ENCODE measurements at regions not wholly inside any gene's neighbourhood (a gene's known extent, or its start where the extent isn't known, plus 50 kb on each side); places are given as distances from the start of the nearest gene placed in this dataset.

DNA sequence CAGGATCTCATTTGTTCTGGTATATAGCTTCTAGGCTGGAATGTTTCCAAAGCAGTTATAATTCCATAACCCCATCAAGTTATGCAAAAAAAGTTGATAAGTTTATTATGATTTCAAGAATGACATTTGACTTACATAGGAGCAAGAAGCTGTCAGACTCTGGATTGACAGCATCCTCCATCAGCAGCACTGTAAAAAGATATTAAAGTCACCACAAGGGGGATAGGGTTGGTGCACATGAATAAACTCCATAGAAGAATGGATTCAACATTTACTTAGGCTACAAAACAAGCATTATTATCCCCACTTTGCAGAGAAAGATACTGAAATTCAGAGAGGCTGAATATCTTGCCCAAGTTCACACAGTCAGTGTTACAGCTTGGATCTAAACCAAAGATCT lies 208.9 kb upstream of the SLC30A5 start:
- Histone ChIP-seq H3K4me1 (ENCODE audit: control insufficient read depth in 1 of 2, insufficient read depth in 2 of 2, low read length in 2 of 2) (no peaks in the 10 kb centered on the region), H3K9me3 (ENCODE audit: control insufficient read depth in 1 of 2, low read length in 2 of 2) (no peaks in the 10 kb centered on the region), H3K27ac (ENCODE audit: low read depth, low read length) (no peak overlapping the region), H3K36me3 (ENCODE audit: control insufficient read depth in 1 of 2, insufficient read depth in 2 of 2, low read length in 2 of 2) (no peaks in the 10 kb centered on the region), H3K9ac (ENCODE audit: low read depth in 1 of 2, low read length in 2 of 2) (no peak overlapping the region), H3K4me3 (ENCODE audit: low read depth in 1 of 2, low read length in 2 of 2) (no peak overlapping the region), H3K27me3 (ENCODE audit: control insufficient read depth in 1 of 2, insufficient read depth in 2 of 2, low read length in 2 of 2) (no peaks in the 10 kb centered on the region)

DNA sequence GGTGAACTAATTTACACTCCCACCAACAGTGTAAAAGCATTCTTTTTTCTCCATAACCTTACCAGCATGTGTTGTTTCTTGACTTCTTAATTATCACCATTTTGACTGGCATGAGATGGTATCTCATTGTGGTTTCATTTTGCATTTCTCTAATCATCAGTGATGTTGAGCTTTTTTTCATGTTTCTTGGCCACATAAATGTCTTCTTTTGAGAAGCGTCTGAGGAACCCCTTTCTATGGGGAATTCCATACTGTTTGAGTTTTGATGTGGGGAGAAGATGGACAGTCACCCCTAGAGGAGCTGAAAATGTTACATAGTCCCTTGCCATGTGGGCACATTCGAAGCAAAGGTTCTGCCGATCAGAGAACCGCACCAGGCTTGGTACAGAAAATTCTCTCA lies 207.0 kb upstream of the SLC30A5 start:
- Histone ChIP-seq H3K9me3 (ENCODE audit: control insufficient read depth in 1 of 2, low read length in 2 of 2) (no peaks in the 10 kb centered on the region), H3K36me3 (ENCODE audit: control insufficient read depth in 1 of 2, insufficient read depth in 2 of 2, low read length in 2 of 2) (no peaks in the 10 kb centered on the region), H3K4me1 (ENCODE audit: control insufficient read depth in 1 of 2, insufficient read depth in 2 of 2, low read length in 2 of 2) (no peaks in the 10 kb centered on the region), H3K27me3 (ENCODE audit: control insufficient read depth in 1 of 2, insufficient read depth in 2 of 2, low read length in 2 of 2) (no peaks in the 10 kb centered on the region), H3K27ac (ENCODE audit: low read depth, low read length) (no peak overlapping the region), H3K4me3 (ENCODE audit: low read depth in 1 of 2, low read length in 2 of 2) (no peak overlapping the region), H3K9ac (ENCODE audit: low read depth in 1 of 2, low read length in 2 of 2) (no peak overlapping the region)

DNA sequence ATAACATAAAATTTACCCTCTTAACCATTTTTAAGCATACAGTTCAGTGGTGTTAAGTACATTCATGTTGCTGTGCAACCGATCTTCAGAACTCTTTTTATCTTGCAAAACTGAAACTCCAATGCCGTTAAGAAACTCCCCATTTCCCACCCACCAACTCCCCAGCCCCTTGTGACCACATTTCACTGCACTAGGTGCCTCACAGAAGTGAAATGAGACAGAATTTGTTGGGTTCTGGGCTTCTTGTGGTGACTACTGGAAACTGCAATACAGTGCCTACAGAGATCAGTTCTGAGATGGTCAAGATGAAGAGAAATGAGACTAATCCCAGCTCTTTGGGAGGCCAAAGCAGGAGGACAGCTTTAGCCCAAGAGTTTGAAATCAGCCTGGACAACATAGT lies 202.1 kb upstream of the SLC30A5 start:
- H3K36me3 ChIP-seq (ENCODE audit: control insufficient read depth in 1 of 2, insufficient read depth in 2 of 2, low read length in 2 of 2): no peaks in the 10 kb centered on the region
- H3K27ac ChIP-seq (ENCODE audit: low read depth, low read length): no peak overlapping the region
- no peaks in the 10 kb centered on the region for H3K27me3 ChIP-seq (ENCODE audit: control insufficient read depth in 1 of 2, insufficient read depth in 2 of 2, low read length in 2 of 2)
- H3K9ac ChIP-seq (ENCODE audit: low read depth in 1 of 2, low read length in 2 of 2): no peak overlapping the region
- no peaks in the 10 kb centered on the region for H3K4me1 ChIP-seq (ENCODE audit: control insufficient read depth in 1 of 2, insufficient read depth in 2 of 2, low read length in 2 of 2)
- no peaks in the 10 kb centered on the region for H3K9me3 ChIP-seq (ENCODE audit: control insufficient read depth in 1 of 2, low read length in 2 of 2)
- H3K4me3 ChIP-seq (ENCODE audit: low read depth in 1 of 2, low read length in 2 of 2): no peak overlapping the region

DNA sequence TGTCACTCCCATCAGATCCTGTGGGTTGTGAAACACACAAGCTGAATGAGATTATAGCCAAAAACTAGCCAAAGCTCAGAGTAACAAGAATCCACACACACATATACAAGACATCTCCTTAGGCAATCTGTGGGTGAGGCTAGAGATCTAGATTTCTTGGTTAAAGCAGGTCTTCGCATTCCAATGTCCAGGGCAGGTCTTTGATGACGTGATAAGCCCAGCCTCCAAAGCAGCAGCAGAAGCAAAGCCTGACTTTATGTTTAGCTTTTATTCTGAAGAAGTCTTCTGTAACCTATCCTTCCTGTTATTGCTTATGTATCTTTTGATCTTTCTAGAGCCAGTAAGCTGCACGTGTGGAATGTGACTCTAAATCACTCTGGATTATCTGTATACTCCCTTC lies 199.1 kb upstream of the SLC30A5 start:
- Histone ChIP-seq H3K27ac (ENCODE audit: low read depth, low read length) (no peak overlapping the region), H3K4me1 (ENCODE audit: control insufficient read depth in 1 of 2, insufficient read depth in 2 of 2, low read length in 2 of 2) (no peaks in the 10 kb centered on the region), H3K36me3 (ENCODE audit: control insufficient read depth in 1 of 2, insufficient read depth in 2 of 2, low read length in 2 of 2) (no peaks in the 10 kb centered on the region), H3K9me3 (ENCODE audit: control insufficient read depth in 1 of 2, low read length in 2 of 2) (no peaks in the 10 kb centered on the region), H3K9ac (ENCODE audit: low read depth in 1 of 2, low read length in 2 of 2) (no peak overlapping the region), H3K4me3 (ENCODE audit: low read depth in 1 of 2, low read length in 2 of 2) (no peak overlapping the region), H3K27me3 (ENCODE audit: control insufficient read depth in 1 of 2, insufficient read depth in 2 of 2, low read length in 2 of 2) (no peaks in the 10 kb centered on the region)

DNA sequence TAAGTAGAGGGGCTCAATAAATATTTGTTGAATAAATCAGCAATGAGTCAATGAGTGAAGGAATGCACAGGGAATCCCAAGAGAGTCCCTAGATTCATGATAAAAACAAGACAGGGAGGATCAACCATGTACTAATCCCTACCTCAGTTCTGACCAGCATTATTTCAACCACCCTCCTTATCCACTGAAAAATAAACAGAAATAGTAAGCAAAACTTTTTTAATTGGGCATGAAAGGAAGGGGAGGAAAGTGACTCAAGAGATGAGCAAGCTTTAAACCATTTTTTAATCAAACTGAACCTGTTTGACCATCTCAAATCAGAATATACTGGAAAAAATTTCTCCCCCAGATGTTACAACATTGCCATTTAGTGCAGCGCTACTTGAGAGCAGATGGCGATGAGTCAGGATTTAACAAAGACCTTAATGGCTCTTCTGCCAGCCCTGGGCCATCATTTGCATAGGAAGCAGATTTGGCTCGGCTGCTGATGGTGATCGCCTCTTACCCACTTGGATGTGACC lies 194.8 kb upstream of the SLC30A5 start:
- Histone ChIP-seq H3K27ac (ENCODE audit: low read depth, low read length) (no peak overlapping the region), H3K4me3 (ENCODE audit: low read depth in 1 of 2, low read length in 2 of 2) (no peak overlapping the region), H3K9me3 (ENCODE audit: control insufficient read depth in 1 of 2, low read length in 2 of 2) (no peaks in the 10 kb centered on the region), H3K36me3 (ENCODE audit: control insufficient read depth in 1 of 2, insufficient read depth in 2 of 2, low read length in 2 of 2) (no peaks in the 10 kb centered on the region), H3K27me3 (ENCODE audit: control insufficient read depth in 1 of 2, insufficient read depth in 2 of 2, low read length in 2 of 2) (no peaks in the 10 kb centered on the region), H3K4me1 (ENCODE audit: control insufficient read depth in 1 of 2, insufficient read depth in 2 of 2, low read length in 2 of 2) (no peaks in the 10 kb centered on the region), H3K9ac (ENCODE audit: low read depth in 1 of 2, low read length in 2 of 2) (no peak overlapping the region)

DNA sequence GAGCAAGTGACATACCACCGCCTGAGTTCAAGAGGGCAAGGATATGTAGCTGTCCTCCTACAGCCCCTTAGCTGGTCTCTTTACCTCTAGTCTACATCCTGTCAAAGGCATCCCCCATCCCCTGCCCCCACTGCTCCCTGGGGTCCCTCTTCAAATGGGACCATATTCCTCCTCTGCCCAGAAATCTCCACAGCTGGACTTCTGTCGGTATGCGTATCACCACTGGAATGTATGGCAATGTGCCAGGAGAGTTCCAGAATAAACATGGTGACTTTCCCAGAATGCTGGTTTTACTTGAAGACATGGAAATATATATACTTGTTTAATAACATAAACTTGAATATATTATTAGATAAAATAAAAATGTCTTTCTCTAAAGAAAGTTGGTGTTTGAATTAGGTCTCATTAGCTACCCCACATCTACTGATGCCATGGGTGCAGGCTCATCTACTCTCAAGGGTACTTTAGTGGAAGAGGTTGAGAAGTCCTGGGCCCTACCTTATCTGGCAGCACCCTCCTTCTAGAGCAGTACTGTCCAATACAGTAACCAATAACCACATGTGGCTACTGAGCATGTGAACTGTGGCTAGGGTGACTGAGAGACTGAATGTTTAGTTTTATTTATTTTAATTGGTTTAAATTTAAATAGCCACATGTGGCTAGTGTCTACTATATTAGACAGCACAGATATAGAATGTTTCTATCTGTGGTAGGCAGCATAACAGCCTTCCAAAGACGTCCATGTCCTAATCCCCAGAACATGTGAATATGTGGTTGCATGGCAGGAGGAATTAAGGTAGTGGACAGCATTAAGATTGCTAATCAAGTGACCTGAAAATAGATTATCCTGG lies 181.7 kb upstream of the SLC30A5 start:
- Histone ChIP-seq H3K9me3 (ENCODE audit: control insufficient read depth in 1 of 2, low read length in 2 of 2) (no peaks in the 10 kb centered on the region), H3K36me3 (ENCODE audit: control insufficient read depth in 1 of 2, insufficient read depth in 2 of 2, low read length in 2 of 2) (no peaks in the 10 kb centered on the region), H3K4me3 (ENCODE audit: low read depth in 1 of 2, low read length in 2 of 2) (no peak overlapping the region), H3K27ac (ENCODE audit: low read depth, low read length) (no peak overlapping the region), H3K27me3 (ENCODE audit: control insufficient read depth in 1 of 2, insufficient read depth in 2 of 2, low read length in 2 of 2) (no peaks in the 10 kb centered on the region), H3K9ac (ENCODE audit: low read depth in 1 of 2, low read length in 2 of 2) (no peak overlapping the region), H3K4me1 (ENCODE audit: control insufficient read depth in 1 of 2, insufficient read depth in 2 of 2, low read length in 2 of 2) (no peaks in the 10 kb centered on the region)

DNA sequence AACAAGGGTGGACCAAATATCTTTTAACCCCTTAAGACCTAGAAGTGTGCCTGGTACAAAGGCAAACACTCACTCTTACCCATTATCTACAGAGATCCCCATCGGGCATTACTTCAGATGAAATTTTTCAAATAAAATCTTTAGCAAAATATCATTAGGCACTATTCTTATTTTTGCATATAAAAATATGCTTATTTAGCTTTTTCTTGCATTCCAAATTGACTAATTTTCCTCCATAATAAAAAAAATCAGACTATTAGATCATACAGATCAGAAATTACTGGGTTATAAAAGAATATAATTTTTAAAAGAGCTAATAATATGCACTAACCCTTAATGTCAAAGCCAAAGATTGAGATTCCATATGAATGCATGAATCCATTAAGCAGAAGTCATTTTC lies 178.7 kb upstream of the SLC30A5 start:
- Histone ChIP-seq H3K27ac (ENCODE audit: low read depth, low read length) (no peak overlapping the region), H3K27me3 (ENCODE audit: control insufficient read depth in 1 of 2, insufficient read depth in 2 of 2, low read length in 2 of 2) (no peaks in the 10 kb centered on the region), H3K36me3 (ENCODE audit: control insufficient read depth in 1 of 2, insufficient read depth in 2 of 2, low read length in 2 of 2) (no peaks in the 10 kb centered on the region), H3K4me1 (ENCODE audit: control insufficient read depth in 1 of 2, insufficient read depth in 2 of 2, low read length in 2 of 2) (no peaks in the 10 kb centered on the region), H3K9ac (ENCODE audit: low read depth in 1 of 2, low read length in 2 of 2) (no peak overlapping the region), H3K4me3 (ENCODE audit: low read depth in 1 of 2, low read length in 2 of 2) (no peak overlapping the region), H3K9me3 (ENCODE audit: control insufficient read depth in 1 of 2, low read length in 2 of 2) (peaks cover 4 to 8% of the 10 kb centered on the region in 2 donors)

DNA sequence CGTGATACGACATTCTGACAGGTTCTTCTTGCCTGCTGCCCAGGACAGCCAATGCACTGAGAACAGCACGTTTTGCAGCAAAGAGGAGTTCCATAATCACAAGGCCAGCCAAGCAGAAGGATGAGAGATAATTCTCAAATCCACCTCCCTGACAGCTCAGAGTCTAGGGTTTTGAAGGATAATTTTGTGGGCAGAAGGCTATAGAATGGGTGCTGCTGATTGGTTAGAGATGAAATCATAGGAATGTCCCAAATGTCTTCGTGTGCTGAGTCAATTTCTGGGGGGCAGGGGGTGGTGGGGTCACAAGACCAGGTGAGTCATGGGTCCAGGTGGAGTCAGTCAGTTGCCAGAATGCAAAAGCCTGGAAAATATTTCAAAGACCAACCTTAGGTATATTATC lies 175.5 kb upstream of the SLC30A5 start:
- H3K9me3 ChIP-seq (ENCODE audit: control insufficient read depth in 1 of 2, low read length in 2 of 2): peaks cover 4 to 8% of the 10 kb centered on the region in 2 donors
- H3K4me1 ChIP-seq (ENCODE audit: control insufficient read depth in 1 of 2, insufficient read depth in 2 of 2, low read length in 2 of 2): no peaks in the 10 kb centered on the region
- H3K27ac ChIP-seq (ENCODE audit: low read depth, low read length): no peak overlapping the region
- no peak overlapping the region for H3K4me3 ChIP-seq (ENCODE audit: low read depth in 1 of 2, low read length in 2 of 2)
- no peaks in the 10 kb centered on the region for H3K36me3 ChIP-seq (ENCODE audit: control insufficient read depth in 1 of 2, insufficient read depth in 2 of 2, low read length in 2 of 2)
- H3K9ac ChIP-seq (ENCODE audit: low read depth in 1 of 2, low read length in 2 of 2): no peak overlapping the region
- no peaks in the 10 kb centered on the region for H3K27me3 ChIP-seq (ENCODE audit: control insufficient read depth in 1 of 2, insufficient read depth in 2 of 2, low read length in 2 of 2)

DNA sequence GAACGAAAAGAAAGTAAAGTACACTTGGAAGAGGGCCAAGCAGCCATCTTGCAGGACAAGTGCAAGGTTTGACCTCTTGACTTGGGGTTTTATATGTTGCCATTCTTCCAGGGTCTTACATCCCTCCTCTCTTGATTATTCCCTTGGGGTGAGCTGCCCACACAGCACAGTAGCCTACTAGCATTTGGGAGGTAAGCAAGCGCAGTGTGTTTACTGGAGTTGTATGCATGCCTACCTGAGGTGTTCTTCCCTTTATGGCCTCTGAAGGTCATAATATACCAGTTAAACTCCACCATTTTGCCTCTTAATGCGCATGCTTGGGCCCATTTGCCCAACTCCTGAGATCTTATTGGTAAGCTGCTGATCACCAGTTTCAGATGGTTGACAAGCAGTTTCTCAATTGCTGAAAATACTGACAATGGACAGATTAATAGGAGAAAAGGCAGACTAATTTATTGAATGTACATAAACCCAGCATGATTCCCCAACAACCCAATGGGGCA lies 173.8 kb upstream of the SLC30A5 start:
- no peak overlapping the region for H3K4me3 ChIP-seq (ENCODE audit: low read depth in 1 of 2, low read length in 2 of 2)
- peaks cover 4 to 8% of the 10 kb centered on the region in 2 donors for H3K9me3 ChIP-seq (ENCODE audit: control insufficient read depth in 1 of 2, low read length in 2 of 2)
- H3K36me3 ChIP-seq (ENCODE audit: control insufficient read depth in 1 of 2, insufficient read depth in 2 of 2, low read length in 2 of 2): no peaks in the 10 kb centered on the region
- H3K9ac ChIP-seq (ENCODE audit: low read depth in 1 of 2, low read length in 2 of 2): no peak overlapping the region
- no peak overlapping the region for H3K27ac ChIP-seq (ENCODE audit: low read depth, low read length)
- no peaks in the 10 kb centered on the region for H3K27me3 ChIP-seq (ENCODE audit: control insufficient read depth in 1 of 2, insufficient read depth in 2 of 2, low read length in 2 of 2)
- H3K4me1 ChIP-seq (ENCODE audit: control insufficient read depth in 1 of 2, insufficient read depth in 2 of 2, low read length in 2 of 2): no peaks in the 10 kb centered on the region

DNA sequence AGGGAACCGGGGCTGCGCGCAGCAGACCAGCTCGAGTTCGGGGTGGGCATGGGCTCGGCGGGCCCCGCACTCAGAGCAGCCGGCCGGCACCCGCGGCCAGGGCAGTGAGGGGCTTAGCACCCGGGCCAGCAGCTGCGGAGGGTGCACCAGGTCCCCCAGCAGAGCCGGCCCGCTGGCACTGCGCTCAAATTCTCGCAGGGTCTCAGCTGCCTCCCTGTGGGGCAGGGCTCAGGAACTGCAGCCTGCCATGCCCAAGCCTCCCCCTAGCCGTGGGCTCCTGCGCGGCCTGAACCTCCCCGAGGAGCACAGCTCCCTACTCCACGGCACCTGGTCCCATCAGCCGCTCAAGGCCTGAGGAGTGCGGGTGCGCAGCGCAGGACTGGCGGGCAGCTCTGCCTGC lies 172.9 kb upstream of the SLC30A5 start:
- no peak overlapping the region for H3K9ac ChIP-seq (ENCODE audit: low read depth in 1 of 2, low read length in 2 of 2)
- H3K27ac ChIP-seq (ENCODE audit: low read depth, low read length): no peak overlapping the region
- H3K4me1 ChIP-seq (ENCODE audit: control insufficient read depth in 1 of 2, insufficient read depth in 2 of 2, low read length in 2 of 2): no peaks in the 10 kb centered on the region
- peaks cover 4 to 8% of the 10 kb centered on the region in 2 donors for H3K9me3 ChIP-seq (ENCODE audit: control insufficient read depth in 1 of 2, low read length in 2 of 2)
- no peaks in the 10 kb centered on the region for H3K27me3 ChIP-seq (ENCODE audit: control insufficient read depth in 1 of 2, insufficient read depth in 2 of 2, low read length in 2 of 2)
- no peaks in the 10 kb centered on the region for H3K36me3 ChIP-seq (ENCODE audit: control insufficient read depth in 1 of 2, insufficient read depth in 2 of 2, low read length in 2 of 2)
- no peak overlapping the region for H3K4me3 ChIP-seq (ENCODE audit: low read depth in 1 of 2, low read length in 2 of 2)

Measured in duodenal mucosa (tissue), 2 donors.